ENCODE measurements at regions not wholly inside any gene's neighbourhood (a gene's known extent, or its start where the extent isn't known, plus 50 kb on each side); places are given as distances from the start of the nearest gene placed in this dataset.

- DNase-seq (ENCODE audit: extremely low read depth, insufficient read length), result no peak
- Histone ChIP-seq H3K27me3 (replicated peaks; ENCODE audit: control insufficient read depth, insufficient read depth, low read length) (no peaks in the 10 kb centered on the region), H3K4me3 (replicated peaks; ENCODE audit: low read depth, low read length) (no peak overlapping the region), H3K36me3 (ENCODE audit: control insufficient read depth, insufficient read depth, low read length) (no peaks in the 10 kb centered on the region)
- TF ChIP-seq, protein P1, sequence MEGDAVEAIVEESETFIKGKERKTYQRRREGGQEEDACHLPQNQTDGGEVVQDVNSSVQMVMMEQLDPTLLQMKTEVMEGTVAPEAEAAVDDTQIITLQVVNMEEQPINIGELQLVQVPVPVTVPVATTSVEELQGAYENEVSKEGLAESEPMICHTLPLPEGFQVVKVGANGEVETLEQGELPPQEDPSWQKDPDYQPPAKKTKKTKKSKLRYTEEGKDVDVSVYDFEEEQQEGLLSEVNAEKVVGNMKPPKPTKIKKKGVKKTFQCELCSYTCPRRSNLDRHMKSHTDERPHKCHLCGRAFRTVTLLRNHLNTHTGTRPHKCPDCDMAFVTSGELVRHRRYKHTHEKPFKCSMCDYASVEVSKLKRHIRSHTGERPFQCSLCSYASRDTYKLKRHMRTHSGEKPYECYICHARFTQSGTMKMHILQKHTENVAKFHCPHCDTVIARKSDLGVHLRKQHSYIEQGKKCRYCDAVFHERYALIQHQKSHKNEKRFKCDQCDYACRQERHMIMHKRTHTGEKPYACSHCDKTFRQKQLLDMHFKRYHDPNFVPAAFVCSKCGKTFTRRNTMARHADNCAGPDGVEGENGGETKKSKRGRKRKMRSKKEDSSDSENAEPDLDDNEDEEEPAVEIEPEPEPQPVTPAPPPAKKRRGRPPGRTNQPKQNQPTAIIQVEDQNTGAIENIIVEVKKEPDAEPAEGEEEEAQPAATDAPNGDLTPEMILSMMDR (IDR thresholded peaks at IDR 0.05; ENCODE audit: insufficient read depth, low read length, poor library complexity, severe bottlenecking), result no peak
These were observed 371.2 kb upstream of the B3GAT1 start for GRCh38 chr11:134783234-134783633.

- DNase-seq (ENCODE audit: extremely low read depth, insufficient read length), result no peak
- H3K4me3 ChIP-seq (replicated peaks; ENCODE audit: low read depth, low read length), result no peak overlapping the region
- no peaks in the 10 kb centered on the region for H3K36me3 ChIP-seq (ENCODE audit: control insufficient read depth, insufficient read depth, low read length)
- H3K27me3 ChIP-seq (replicated peaks; ENCODE audit: control insufficient read depth, insufficient read depth, low read length), result no peaks in the 10 kb centered on the region
- TF ChIP-seq, protein P1 (IDR thresholded peaks at IDR 0.05; ENCODE audit: insufficient read depth, low read length, poor library complexity, severe bottlenecking), result no peak
These were observed 369.4 kb upstream of the B3GAT1 start for GRCh38 chr11:134781380-134781866.

DNA sequence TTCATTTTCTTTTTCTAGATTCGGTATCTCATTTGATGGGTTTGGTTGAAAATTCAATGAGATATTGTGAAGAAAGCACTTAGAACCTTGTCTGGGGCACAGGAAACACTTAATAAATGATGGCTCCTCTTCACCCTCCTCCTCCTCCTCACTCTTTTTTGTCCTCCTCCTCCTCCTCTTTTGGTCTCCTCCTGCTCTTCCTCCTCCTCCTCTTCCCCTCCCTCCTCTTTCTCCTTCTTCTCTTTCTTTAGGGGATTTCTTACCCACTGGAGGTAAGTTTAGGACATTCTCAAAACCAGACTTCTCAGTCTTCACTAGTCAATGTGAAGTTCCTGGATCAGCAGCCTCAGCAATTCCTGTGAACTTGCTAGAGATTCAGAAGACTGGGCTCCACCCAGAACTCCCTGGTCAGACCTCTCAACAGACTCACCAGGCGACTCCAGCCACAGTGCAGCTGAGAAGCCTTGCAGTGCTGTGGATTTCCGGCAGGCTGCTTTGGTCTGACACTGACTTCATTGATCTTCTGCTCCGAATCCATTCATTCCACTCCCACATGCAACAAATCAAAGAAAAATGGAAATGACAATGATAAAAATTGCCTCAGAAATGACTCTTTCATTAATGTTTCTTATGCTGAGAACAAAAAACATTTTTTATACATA, 368.6 kb upstream of the B3GAT1 start:
- H3K36me3 ChIP-seq (ENCODE audit: control insufficient read depth, insufficient read depth, low read length), result no peaks in the 10 kb centered on the region
- DNase-seq (ENCODE audit: extremely low read depth, insufficient read length), result no peak
- H3K4me3 ChIP-seq (replicated peaks; ENCODE audit: low read depth, low read length), result no peak overlapping the region
- TF ChIP-seq, protein P1 (IDR thresholded peaks at IDR 0.05; ENCODE audit: insufficient read depth, low read length, poor library complexity, severe bottlenecking), result no peak
- no peaks in the 10 kb centered on the region for H3K27me3 ChIP-seq (replicated peaks; ENCODE audit: control insufficient read depth, insufficient read depth, low read length)

DNA sequence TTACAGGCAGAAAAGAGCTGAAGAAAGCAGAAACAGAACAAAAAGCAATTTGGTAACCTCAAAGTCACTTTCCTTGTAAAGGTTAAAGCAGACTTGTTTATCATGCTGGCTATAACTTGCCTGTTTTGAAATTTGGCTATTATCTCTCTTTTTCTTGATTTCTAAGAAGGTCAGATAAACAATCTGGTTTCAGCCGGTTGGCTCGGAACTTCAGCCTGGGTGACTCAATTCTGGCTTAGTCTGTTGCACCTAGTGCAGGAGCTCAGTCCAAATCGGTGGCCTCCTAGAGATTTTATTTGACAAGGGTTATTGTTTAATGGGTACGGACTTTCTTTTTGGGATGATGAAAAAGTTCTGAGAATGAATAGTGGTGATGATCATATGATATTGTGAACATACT, 367.1 kb upstream of the B3GAT1 start:
- no peak for DNase-seq (ENCODE audit: extremely low read depth, insufficient read length)
- Histone ChIP-seq H3K36me3 (ENCODE audit: control insufficient read depth, insufficient read depth, low read length) (no peaks in the 10 kb centered on the region), H3K4me3 (replicated peaks; ENCODE audit: low read depth, low read length) (no peak overlapping the region), H3K27me3 (replicated peaks; ENCODE audit: control insufficient read depth, insufficient read depth, low read length) (no peaks in the 10 kb centered on the region)
- TF ChIP-seq, protein P1 (IDR thresholded peaks at IDR 0.05; ENCODE audit: insufficient read depth, low read length, poor library complexity, severe bottlenecking), result no peak

- H3K4me3 ChIP-seq (replicated peaks; ENCODE audit: low read depth, low read length), result no peak overlapping the region
- no peaks in the 10 kb centered on the region for H3K36me3 ChIP-seq (ENCODE audit: control insufficient read depth, insufficient read depth, low read length)
- no peaks in the 10 kb centered on the region for H3K27me3 ChIP-seq (replicated peaks; ENCODE audit: control insufficient read depth, insufficient read depth, low read length)
- TF ChIP-seq, protein P1 (IDR thresholded peaks at IDR 0.05; ENCODE audit: insufficient read depth, low read length, poor library complexity, severe bottlenecking), result no peak
- DNase-seq (ENCODE audit: extremely low read depth, insufficient read length), result no peak
These were observed 356.4 kb upstream of the B3GAT1 start for GRCh38 chr11:134768463-134768862.

DNA sequence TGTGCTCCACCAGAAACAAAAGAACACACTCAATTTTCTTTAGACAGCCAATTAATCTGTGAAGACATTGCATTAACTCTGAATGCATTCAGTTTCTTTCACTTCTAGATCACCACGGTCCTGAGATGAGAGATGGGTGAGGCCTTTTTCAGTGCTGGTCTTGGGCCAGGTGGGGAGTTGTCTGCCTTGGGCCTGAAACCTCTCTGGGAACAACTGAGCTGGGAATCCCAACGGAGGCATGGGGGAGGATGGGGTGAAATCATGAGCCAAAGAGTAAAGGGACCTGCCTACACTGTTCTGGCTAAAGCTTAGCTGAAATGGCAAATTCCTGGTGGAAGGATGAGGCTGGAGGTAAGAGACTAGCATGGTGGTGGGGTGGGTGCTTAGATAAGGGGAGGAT, 353.5 kb upstream of the B3GAT1 start:
- H3K4me3 ChIP-seq (replicated peaks; ENCODE audit: low read depth, low read length), result no peak overlapping the region
- TF ChIP-seq, protein P1 (IDR thresholded peaks at IDR 0.05; ENCODE audit: insufficient read depth, low read length, poor library complexity, severe bottlenecking), result no peak
- no peaks in the 10 kb centered on the region for H3K36me3 ChIP-seq (ENCODE audit: control insufficient read depth, insufficient read depth, low read length)
- DNase-seq (ENCODE audit: extremely low read depth, insufficient read length), result no peak
- no peaks in the 10 kb centered on the region for H3K27me3 ChIP-seq (replicated peaks; ENCODE audit: control insufficient read depth, insufficient read depth, low read length)
